Skeletal muscle satellite cell (primary cell): ENCODE measurements at regions not wholly inside any gene's neighbourhood (a gene's known extent, or its start where the extent isn't known, plus 50 kb on each side); places are given as distances from the start of the nearest gene placed in this dataset.

Experiments used
- H3K27me3 ChIP-seq: 2 replicates; pipeline ENCODE4 v1.7.0; 2013; ENCODE audit warnings: low read length; ENCODE audit not compliant: control insufficient read depth, insufficient read depth
- H3K36me3 ChIP-seq: 2 replicates; pipeline ENCODE4 v1.7.0; 2013; ENCODE audit warnings: mild to moderate bottlenecking, control low read depth, low read length; ENCODE audit not compliant: insufficient read depth
- H3K4me1 ChIP-seq: 2 replicates; pipeline ENCODE4 v1.7.0; 2013; ENCODE audit warnings: low read length; ENCODE audit not compliant: control insufficient read depth, insufficient read depth
- H3K4me2 ChIP-seq: 2 replicates; pipeline ENCODE4 v1.7.0; 2013; ENCODE audit warnings: mild to moderate bottlenecking, low read length
- H3K4me3 ChIP-seq: 2 replicates; pipeline ENCODE4 v1.7.0; 2013; ENCODE audit warnings: low read length
- H3K9ac ChIP-seq: 2 replicates; pipeline ENCODE4 v1.7.0; 2013; ENCODE audit warnings: mild to moderate bottlenecking, low read depth, low read length, moderate library complexity
- H3K9me3 ChIP-seq: replicated peaks from 2 replicates; pipeline ENCODE4 v1.7.0; 2013; ENCODE audit warnings: mild to moderate bottlenecking, control low read depth, low read length

GRCh38 chr3:148464246-148464645, 233.5 kb upstream of the AGTR1 start:
- no peak overlapping the region for H3K4me3 ChIP-seq
- no peaks in the 10 kb centered on the region for H3K36me3 ChIP-seq
- no peaks in the 10 kb centered on the region for H3K9me3 ChIP-seq
- H3K27me3 ChIP-seq, result no peaks in the 10 kb centered on the region
- no peak overlapping the region for H3K4me2 ChIP-seq
- H3K9ac ChIP-seq, result no peak overlapping the region
- peaks cover 25% of the 10 kb centered on the region for H3K4me1 ChIP-seq

- Histone ChIP-seq H3K4me2 (no peak overlapping the region), H3K4me1 (peaks cover 25% of the 10 kb centered on the region), H3K4me3 (no peak overlapping the region), H3K36me3 (no peaks in the 10 kb centered on the region), H3K27me3 (no peaks in the 10 kb centered on the region), H3K9ac (no peak overlapping the region), H3K9me3 (no peaks in the 10 kb centered on the region)
Measured at GRCh38 chr3:148466143-148466542, 231.6 kb upstream of the AGTR1 start.

- no peak overlapping the region for H3K4me2 ChIP-seq
- peaks cover 25% of the 10 kb centered on the region for H3K4me1 ChIP-seq
- H3K9ac ChIP-seq, result no peak overlapping the region
- H3K9me3 ChIP-seq, result no peaks in the 10 kb centered on the region
- H3K27me3 ChIP-seq, result no peaks in the 10 kb centered on the region
- no peaks in the 10 kb centered on the region for H3K36me3 ChIP-seq
- H3K4me3 ChIP-seq, result no peak overlapping the region
Measured at GRCh38 chr3:148466980-148467740, 230.5 kb upstream of the AGTR1 start.

GRCh38 chr3:148477375-148477774, 220.3 kb upstream of the AGTR1 start:
- H3K36me3 ChIP-seq, result no peaks in the 10 kb centered on the region
- H3K4me1 ChIP-seq, result no peaks in the 10 kb centered on the region
- no peak overlapping the region for H3K4me3 ChIP-seq
- H3K9ac ChIP-seq, result no peak overlapping the region
- H3K27me3 ChIP-seq, result no peaks in the 10 kb centered on the region
- no peak overlapping the region for H3K4me2 ChIP-seq
- peaks cover 2% of the 10 kb centered on the region for H3K9me3 ChIP-seq

- H3K9ac ChIP-seq, result no peak overlapping the region
- H3K4me3 ChIP-seq, result no peak overlapping the region
- no peaks in the 10 kb centered on the region for H3K36me3 ChIP-seq
- no peak overlapping the region for H3K4me2 ChIP-seq
- no peaks in the 10 kb centered on the region for H3K27me3 ChIP-seq
- H3K9me3 ChIP-seq, result no peaks in the 10 kb centered on the region
- H3K4me1 ChIP-seq, result no peaks in the 10 kb centered on the region
Measured at GRCh38 chr3:148493631-148494030, 204.1 kb upstream of the AGTR1 start.

GRCh38 chr3:148494451-148494850, 203.3 kb upstream of the AGTR1 start:
- no peak overlapping the region for H3K4me2 ChIP-seq
- H3K4me1 ChIP-seq, result no peaks in the 10 kb centered on the region
- H3K9me3 ChIP-seq, result no peaks in the 10 kb centered on the region
- H3K36me3 ChIP-seq, result no peaks in the 10 kb centered on the region
- H3K9ac ChIP-seq, result no peak overlapping the region
- no peaks in the 10 kb centered on the region for H3K27me3 ChIP-seq
- H3K4me3 ChIP-seq, result no peak overlapping the region

- no peak overlapping the region for H3K4me2 ChIP-seq
- H3K9ac ChIP-seq, result no peak overlapping the region
- H3K4me1 ChIP-seq, result no peaks in the 10 kb centered on the region
- H3K9me3 ChIP-seq, result no peaks in the 10 kb centered on the region
- no peak overlapping the region for H3K4me3 ChIP-seq
- H3K36me3 ChIP-seq, result no peaks in the 10 kb centered on the region
- no peaks in the 10 kb centered on the region for H3K27me3 ChIP-seq
Measured at GRCh38 chr3:148500881-148501280, 196.8 kb upstream of the AGTR1 start.

- Histone ChIP-seq H3K9me3 (no peaks in the 10 kb centered on the region), H3K4me3 (no peak overlapping the region)
Measured at GRCh38 chr3:148510116-148510515, 187.6 kb upstream of the AGTR1 start.

GRCh38 chr3:148510561-148510960, 187.1 kb upstream of the AGTR1 start:
- Histone ChIP-seq H3K9me3 (no peaks in the 10 kb centered on the region), H3K9ac (no peak overlapping the region), H3K4me1 (peaks cover 37% of the 10 kb centered on the region), H3K4me2 (no peak overlapping the region), H3K4me3 (no peak overlapping the region), H3K27me3 (no peaks in the 10 kb centered on the region), H3K36me3 (no peaks in the 10 kb centered on the region)

More at GRCh38 chr3:148510116-148510515, 187.6 kb upstream of the AGTR1 start:
- no peak overlapping the region for H3K4me2 ChIP-seq
- no peak overlapping the region for H3K9ac ChIP-seq
- H3K36me3 ChIP-seq, result no peaks in the 10 kb centered on the region
- H3K27me3 ChIP-seq, result no peaks in the 10 kb centered on the region
- H3K4me1 ChIP-seq, result peaks cover 37% of the 10 kb centered on the region

- no peak overlapping the region for H3K4me3 ChIP-seq
- H3K4me1 ChIP-seq, result peaks cover 37% of the 10 kb centered on the region
- H3K9ac ChIP-seq, result peak overlapping the region; percentile 65
- no peaks in the 10 kb centered on the region for H3K36me3 ChIP-seq
- peak overlapping the region; percentile 20 for H3K4me2 ChIP-seq
- H3K27me3 ChIP-seq, result no peaks in the 10 kb centered on the region
- no peaks in the 10 kb centered on the region for H3K9me3 ChIP-seq
Measured at GRCh38 chr3:148512648-148513047, 185.1 kb upstream of the AGTR1 start.

- Histone ChIP-seq H3K4me3 (peak overlapping the region; percentile 45), H3K4me2 (peak overlapping the region; percentile 20), H3K9me3 (no peaks in the 10 kb centered on the region), H3K9ac (peak overlapping the region; percentile 65), H3K4me1 (peaks cover 37% of the 10 kb centered on the region), H3K27me3 (no peaks in the 10 kb centered on the region), H3K36me3 (no peaks in the 10 kb centered on the region)
Measured at GRCh38 chr3:148513096-148513543, 184.6 kb upstream of the AGTR1 start.

GRCh38 chr3:148518520-148518919, 179.2 kb upstream of the AGTR1 start:
- no peaks in the 10 kb centered on the region for H3K36me3 ChIP-seq
- no peaks in the 10 kb centered on the region for H3K27me3 ChIP-seq
- no peaks in the 10 kb centered on the region for H3K9me3 ChIP-seq
- H3K4me3 ChIP-seq, result no peak overlapping the region
- H3K9ac ChIP-seq, result no peak overlapping the region
- no peak overlapping the region for H3K4me2 ChIP-seq
- peaks cover 11% of the 10 kb centered on the region for H3K4me1 ChIP-seq
